Tibial artery (tissue), 4 donors: ENCODE measurements at regions not wholly inside any gene's neighbourhood (a gene's known extent, or its start where the extent isn't known, plus 50 kb on each side); places are given as distances from the start of the nearest gene placed in this dataset.
A peak's percentile ranks its signal among the peaks of the same experiment; 100 is the strongest.

ENCODE experiments used
- DNase-seq, 2 donors: peaks; one replicate each; pipeline ENCODE4 v3.0.0-alpha.2; 2019
- H3K27ac ChIP-seq, 2 donors: fragments of 200-600 bp; sonication (generic) in 1 of 2; 1 replicate in 1 of 2; 2 replicates in 1 of 2; pipeline ENCODE4 v1.5.1; 2018 to 2019; ENCODE audit warnings: mild to moderate bottlenecking in 1 of 2
- H3K27me3 ChIP-seq, 2 donors: fragments of 200-600 bp; sonication (generic) in 1 of 2; one replicate each; pipeline versions ENCODE4 v1.5.1 to v1.6.0; 2016 to 2019
- H3K36me3 ChIP-seq, 3 donors: fragments of 200-600 bp; sonication (generic) in 2 of 3; one replicate each; pipeline ENCODE4 v1.5.1; 2016 to 2019; ENCODE audit warnings: mild to moderate bottlenecking in 2 of 3
- H3K4me1 ChIP-seq, 4 donors: fragments of 200-600 bp; sonication (generic) in 2 of 4; 1 replicate in 3 of 4; 2 replicates in 1 of 4; pipeline ENCODE4 v1.5.1; 2016 to 2019
- H3K4me3 ChIP-seq, 2 donors: fragments of 200-600 bp; sonication (generic) in 1 of 2; 1 replicate in 1 of 2; 2 replicates in 1 of 2; pipeline ENCODE4 v1.5.1; 2018 to 2019; ENCODE audit warnings: mild to moderate bottlenecking in 2 of 2
- H3K9me3 ChIP-seq, 3 donors: fragments of 200-600 bp; sonication (generic) in 1 of 3; one replicate each; pipeline ENCODE4 v1.5.1; 2016 to 2019
- intact Hi-C: fragments of 100-400 bp; cut with DNase I; formaldehyde crosslinking; loops from one replicate; pipeline ENCODE4 v1.15.0; 2023; ENCODE audit warnings: low total_unique reads
- TF ChIP-seq, protein P1 (sequence below), 2 experiments: fragments of 200-600 bp in 1 of 2; fragments of 450-650 bp in 1 of 2; IDR thresholded peaks; one replicate each; pipeline ENCODE4 v1.5.1; 2017 to 2019; ENCODE audit warnings: antibody characterized with exemption in 2 of 2, mild to moderate bottlenecking in 1 of 2, moderate library complexity in 1 of 2

DNA sequence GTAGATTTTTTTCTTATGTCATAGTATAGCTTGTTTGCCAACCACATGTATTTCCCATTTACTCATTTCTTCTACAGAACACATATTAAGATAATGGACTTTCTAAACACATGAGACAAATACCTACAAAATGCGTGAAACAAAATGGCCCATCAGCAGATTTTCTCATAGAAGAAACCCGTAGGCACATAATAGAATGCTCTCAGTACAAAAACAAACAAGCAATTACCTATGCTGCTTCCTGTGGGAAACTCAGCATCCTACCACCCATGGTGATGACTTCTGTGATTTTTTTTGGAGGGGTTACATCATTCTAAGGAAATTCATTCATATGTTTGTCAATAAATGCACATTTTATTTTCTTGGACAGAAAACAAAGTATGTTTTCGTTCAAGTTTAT is 343.6 kb downstream of the SPRY1 start:
- Histone ChIP-seq H3K4me1 (peaks cover 0 to 4% (median 2%) of the 10 kb centered on the region in 4 donors), H3K4me3 (no peak overlapping the region), H3K36me3 (no peaks in the 10 kb centered on the region), H3K27me3 (no peaks in the 10 kb centered on the region), H3K27ac (no peak overlapping the region), H3K9me3 (no peaks in the 10 kb centered on the region)
- intact Hi-C loops, result no loop called here
- no peak for DNase-seq
- TF ChIP-seq, protein P1, sequence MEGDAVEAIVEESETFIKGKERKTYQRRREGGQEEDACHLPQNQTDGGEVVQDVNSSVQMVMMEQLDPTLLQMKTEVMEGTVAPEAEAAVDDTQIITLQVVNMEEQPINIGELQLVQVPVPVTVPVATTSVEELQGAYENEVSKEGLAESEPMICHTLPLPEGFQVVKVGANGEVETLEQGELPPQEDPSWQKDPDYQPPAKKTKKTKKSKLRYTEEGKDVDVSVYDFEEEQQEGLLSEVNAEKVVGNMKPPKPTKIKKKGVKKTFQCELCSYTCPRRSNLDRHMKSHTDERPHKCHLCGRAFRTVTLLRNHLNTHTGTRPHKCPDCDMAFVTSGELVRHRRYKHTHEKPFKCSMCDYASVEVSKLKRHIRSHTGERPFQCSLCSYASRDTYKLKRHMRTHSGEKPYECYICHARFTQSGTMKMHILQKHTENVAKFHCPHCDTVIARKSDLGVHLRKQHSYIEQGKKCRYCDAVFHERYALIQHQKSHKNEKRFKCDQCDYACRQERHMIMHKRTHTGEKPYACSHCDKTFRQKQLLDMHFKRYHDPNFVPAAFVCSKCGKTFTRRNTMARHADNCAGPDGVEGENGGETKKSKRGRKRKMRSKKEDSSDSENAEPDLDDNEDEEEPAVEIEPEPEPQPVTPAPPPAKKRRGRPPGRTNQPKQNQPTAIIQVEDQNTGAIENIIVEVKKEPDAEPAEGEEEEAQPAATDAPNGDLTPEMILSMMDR (IDR thresholded peaks at IDR 0.05), result no peak

DNA sequence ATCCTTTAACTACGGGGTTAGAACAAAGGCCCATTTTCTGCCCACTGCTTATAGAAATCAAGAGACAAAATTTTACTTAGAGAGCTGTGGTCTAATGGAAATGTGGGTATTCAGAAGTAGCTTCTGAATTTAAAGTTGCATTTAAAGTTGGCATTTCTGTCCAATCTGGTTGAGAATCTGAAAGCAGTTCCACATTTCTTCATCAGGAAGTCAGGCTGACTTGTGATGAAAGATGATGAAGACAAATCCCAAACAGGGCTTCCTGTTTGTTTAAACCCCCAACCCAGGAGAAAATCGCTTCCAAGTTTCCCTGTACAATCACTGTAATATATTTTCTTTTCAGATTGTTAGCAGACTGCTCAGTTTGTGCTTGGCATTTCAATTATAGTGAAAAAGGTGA is 345.3 kb downstream of the SPRY1 start:
- intact Hi-C loops, result no loop called here
- H3K27ac ChIP-seq, result no peak overlapping the region

DNA sequence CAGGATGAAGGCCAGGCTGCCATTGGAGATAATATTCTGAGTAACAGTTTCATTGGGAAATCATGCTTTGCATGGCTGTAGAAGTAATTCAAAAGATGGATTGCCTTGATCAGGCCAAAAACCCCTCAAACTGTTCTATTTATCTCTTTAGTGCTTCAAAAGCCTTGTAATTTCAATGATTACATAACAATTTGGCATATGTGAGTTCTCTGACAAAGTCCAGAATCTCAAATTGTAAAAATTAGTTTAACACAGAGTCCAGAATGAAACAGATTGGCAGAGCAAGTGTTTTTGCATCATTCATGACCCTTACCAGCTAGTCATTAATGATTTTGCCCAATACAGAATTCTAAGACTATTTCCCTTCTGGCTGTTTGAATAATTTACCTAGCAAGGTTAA is 347.3 kb downstream of the SPRY1 start:
- no peak for DNase-seq

More for the DNA sequence above, 345.3 kb downstream of the SPRY1 start:
- no peaks in the 10 kb centered on the region for H3K9me3 ChIP-seq
- no peaks in the 10 kb centered on the region for H3K36me3 ChIP-seq
- no peak for DNase-seq
- TF ChIP-seq, protein P1 (IDR thresholded peaks at IDR 0.05), result no peak
- no peaks in the 10 kb centered on the region for H3K27me3 ChIP-seq
- peaks cover 0 to 4% (median 2%) of the 10 kb centered on the region in 4 donors for H3K4me1 ChIP-seq
- no peak overlapping the region for H3K4me3 ChIP-seq

DNA sequence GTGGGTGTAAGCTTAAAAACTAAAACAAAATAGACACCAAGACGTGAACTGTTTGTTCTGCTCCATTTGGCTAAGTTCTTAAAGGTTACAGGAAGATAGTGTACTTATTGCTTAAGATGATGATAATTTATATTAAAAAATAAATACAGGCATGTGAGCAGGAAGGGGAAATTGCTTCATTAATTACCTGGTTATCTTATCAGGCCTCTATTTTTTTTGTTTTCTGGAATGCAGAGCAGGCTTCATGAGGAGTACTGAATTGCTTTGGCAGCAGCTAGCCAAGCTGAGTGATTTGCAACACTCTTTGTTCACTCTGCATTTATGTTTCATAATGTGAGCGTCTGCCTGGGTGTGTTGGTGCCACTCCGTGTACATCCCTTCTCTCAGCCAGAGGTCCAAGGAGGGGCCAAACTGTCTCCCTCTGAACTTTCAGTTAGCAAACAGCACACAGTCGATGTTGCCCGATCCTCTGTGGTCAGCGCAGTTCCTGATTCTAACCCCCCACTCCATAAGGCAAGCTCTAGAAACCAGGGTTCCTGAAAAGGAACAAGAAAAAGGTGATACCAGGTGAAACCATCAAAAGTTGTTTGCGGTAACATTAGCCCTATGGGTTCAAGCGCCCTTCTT is 348.2 kb downstream of the SPRY1 start:
- DNase-seq, result peak; percentile 56 to 66
- intact Hi-C loops, result no loop called here
- H3K9me3 ChIP-seq, result no peaks in the 10 kb centered on the region
- H3K36me3 ChIP-seq, result no peaks in the 10 kb centered on the region
- H3K4me3 ChIP-seq, result no peak overlapping the region
- H3K27ac ChIP-seq, result no peak overlapping the region
- no peaks in the 10 kb centered on the region for H3K27me3 ChIP-seq
- TF ChIP-seq, protein P1 (IDR thresholded peaks at IDR 0.05), result no peak
- peaks cover 0 to 8% (median 4%) of the 10 kb centered on the region in 4 donors for H3K4me1 ChIP-seq

More for the DNA sequence above, 347.3 kb downstream of the SPRY1 start:
- Histone ChIP-seq H3K27ac (no peak overlapping the region), H3K27me3 (no peaks in the 10 kb centered on the region), H3K9me3 (no peaks in the 10 kb centered on the region), H3K36me3 (no peaks in the 10 kb centered on the region), H3K4me1 (peaks cover 0 to 4% (median 2%) of the 10 kb centered on the region in 4 donors), H3K4me3 (no peak overlapping the region)
- intact Hi-C loops, result no loop called here
- TF ChIP-seq, protein P1 (IDR thresholded peaks at IDR 0.05), result no peak

DNA sequence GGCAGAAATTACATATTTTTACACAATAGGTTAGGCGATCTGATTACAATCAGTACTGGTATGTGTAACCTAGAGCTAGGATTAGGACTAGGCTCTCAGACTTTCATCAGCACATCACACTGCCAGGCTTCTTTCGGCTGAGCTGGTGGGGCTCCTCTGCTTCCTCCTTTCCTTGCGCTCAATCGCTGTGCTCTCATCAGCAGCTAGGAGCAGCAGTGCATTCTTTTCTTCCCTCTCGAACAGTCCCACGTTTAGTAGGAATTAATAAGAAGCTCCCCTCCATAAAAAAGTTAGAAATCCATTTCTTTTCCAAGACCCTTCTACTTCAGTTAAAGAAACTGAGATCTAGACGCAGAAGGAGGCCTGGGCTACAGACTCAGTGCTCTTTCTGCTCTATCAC is 350.4 kb downstream of the SPRY1 start:
- H3K27ac ChIP-seq, result no peak overlapping the region
- no peak for DNase-seq
- intact Hi-C loops, result no loop called here

More for the DNA sequence above, 350.4 kb downstream of the SPRY1 start:
- no peaks in the 10 kb centered on the region for H3K9me3 ChIP-seq
- no peaks in the 10 kb centered on the region for H3K36me3 ChIP-seq
- no peak overlapping the region for H3K4me3 ChIP-seq
- no peaks in the 10 kb centered on the region for H3K27me3 ChIP-seq
- TF ChIP-seq, protein P1 (IDR thresholded peaks at IDR 0.05), result no peak
- H3K4me1 ChIP-seq, result peaks cover 0 to 8% (median 4%) of the 10 kb centered on the region in 4 donors
